ENCODE measurements at regions not wholly inside any gene's neighbourhood (a gene's known extent, or its start where the extent isn't known, plus 50 kb on each side); places are given as distances from the start of the nearest gene placed in this dataset.

- H3K9me1 ChIP-seq (replicated peaks; ENCODE audit: control insufficient read depth, extremely low read depth, insufficient read depth, low read length), result no peaks in the 10 kb centered on the region
- no peaks in the 10 kb centered on the region for H4K20me1 ChIP-seq (replicated peaks; ENCODE audit: control insufficient read depth, extremely low read depth, insufficient read depth, low read length)
- H3K9ac ChIP-seq (replicated peaks; ENCODE audit: extremely low read depth, insufficient read depth, low read length), result no peak overlapping the region
- no peak for DNase-seq (ENCODE audit: low read depth, low spot score)
- no peaks in the 10 kb centered on the region for H3K36me3 ChIP-seq (ENCODE audit: control insufficient read depth in 2 of 2, extremely low read depth in 1 of 2, insufficient read depth in 2 of 2, low read length in 2 of 2)
- intact Hi-C loops (cut with micrococcal nuclease) (no loop called here), dilution Hi-C loops (cut with MboI; ENCODE audit: extremely low pct_ligation_motif_present, low sequenced_read_pairs) (no loop called here)
- no peak overlapping the region for H3K4me3 ChIP-seq (replicated peaks in 1 of 3; ENCODE audit: insufficient read depth in 1 of 3, low read depth in 1 of 3, low read length in 3 of 3)
- TF ChIP-seq POLR2A (IDR thresholded peaks at IDR 0.05; ENCODE audit: low read depth, low read length), result no peak
- TF ChIP-seq CTCF (IDR thresholded peaks at IDR 0.05; ENCODE audit: extremely low read depth in 1 of 2, insufficient read depth in 1 of 2, low read depth in 1 of 2, low read length in 2 of 2), result no peak
- TF ChIP-seq MYC (IDR thresholded peaks at IDR 0.05; ENCODE audit: low read depth, low read length), result no peak
- TF ChIP-seq FOS (IDR thresholded peaks at IDR 0.05; ENCODE audit: borderline replicate concordance, insufficient read depth, low read length), result no peak
- no peak for TF ChIP-seq JUN (IDR thresholded peaks at IDR 0.05; ENCODE audit: borderline replicate concordance, insufficient read depth, insufficient read length, low read depth)
- TF ChIP-seq GATA2 (IDR thresholded peaks at IDR 0.05; ENCODE audit: insufficient read depth, insufficient read length, low read depth, low read length), result no peak
- no peak for TF ChIP-seq EZH2 (IDR thresholded peaks at IDR 0.05; ENCODE audit: borderline replicate concordance, low read depth, low read length, severe bottlenecking)
- TF ChIP-seq POLR2AphosphoS5 (IDR thresholded peaks at IDR 0.05; ENCODE audit: insufficient read depth, low read depth, low read length), result no peak
- no peak for TF ChIP-seq MAX (IDR thresholded peaks at IDR 0.05; ENCODE audit: insufficient read depth, insufficient read length)
- no peaks in the 10 kb centered on the region for H3K9me3 ChIP-seq (replicated peaks; ENCODE audit: control insufficient read depth, insufficient read depth, low read length)
- H3K4me2 ChIP-seq (ENCODE audit: insufficient read depth, low read length), result no peak overlapping the region
- H3K79me2 ChIP-seq (ENCODE audit: control insufficient read depth, insufficient read depth, low read length), result no peaks in the 10 kb centered on the region
- no peaks in the 10 kb centered on the region for H3K4me1 ChIP-seq (ENCODE audit: control insufficient read depth, extremely low read depth, insufficient read depth, low read length)
- FAIRE-seq, result no peak
- CTCF ChIA-PET, result interaction anchor here (1.0 to 4.6 kb wide), 2 partner anchors 22 to 69 kb away, joined by 3 to 14 read pairs; no protein-coding TSS in a partner anchor
- BruUV-seq (replicated peaks), result no TSS peak
- H3K27me3 ChIP-seq (ENCODE audit: control insufficient read depth in 2 of 2, insufficient read depth in 2 of 2, low read length in 2 of 2), result peaks cover 7 to 12% of the 10 kb centered on the region in 2 experiments
- H2AFZ ChIP-seq (ENCODE audit: low read depth, low read length), result no peak overlapping the region
- H3K27ac ChIP-seq (ENCODE audit: insufficient read depth, low read depth, low read length), result no peak overlapping the region
- POLR2A ChIA-PET, result no interaction called here
Measured at GRCh38 chr13:31469377-31469776, 269.6 kb downstream of the B3GLCT start.

Data from endothelial cell of umbilical vein (primary cell).